ENCODE measurements at regions not wholly inside any gene's neighbourhood (a gene's known extent, or its start where the extent isn't known, plus 50 kb on each side); places are given as distances from the start of the nearest gene placed in this dataset.
"Not testable (repeated sequence)": the region's sequence is repeated elsewhere in the genome, so short reads cannot be mapped to it uniquely, and the experiment has no call there.

DNA sequence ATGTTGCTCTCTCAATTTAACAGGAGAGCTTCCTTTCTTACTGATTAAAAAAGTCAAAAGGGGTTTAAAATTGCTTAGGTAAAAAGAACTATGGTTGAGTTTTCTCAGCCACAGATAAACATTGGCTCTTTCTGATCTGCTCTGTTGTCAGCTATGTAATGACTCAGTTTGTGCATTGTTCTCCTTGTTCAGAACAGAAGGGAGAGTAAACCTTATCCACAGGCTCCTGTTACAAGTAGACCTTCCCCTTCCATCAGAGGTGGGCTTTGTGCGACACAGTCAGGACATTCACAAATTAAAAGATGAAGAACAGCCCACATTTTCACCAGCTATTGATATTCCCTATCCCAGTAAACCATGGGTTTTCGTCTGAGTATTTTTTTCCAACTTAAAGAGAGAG lies 236.3 kb upstream of the SEMA6A start:
- no peak for DNase-seq (ENCODE audit: low read depth, low spot score)

DNA sequence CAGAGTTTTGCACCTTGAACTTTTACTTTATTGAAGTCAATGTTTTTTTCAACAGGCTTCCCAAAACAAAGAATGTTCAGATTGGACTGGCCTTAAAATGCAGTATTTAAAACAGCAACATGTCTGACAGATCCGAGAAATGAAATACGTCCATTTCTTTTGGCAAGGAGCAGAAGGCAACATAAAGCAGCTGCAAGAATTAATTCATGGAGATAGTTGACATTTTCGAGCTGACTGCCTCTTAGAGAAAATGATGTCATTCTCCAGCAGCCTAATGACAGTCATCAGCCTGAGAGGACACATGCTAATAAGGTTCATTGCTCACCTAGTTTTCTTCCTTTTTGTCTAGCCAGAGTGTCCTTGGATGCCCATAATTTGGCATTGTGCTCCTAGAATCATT lies 232.2 kb upstream of the SEMA6A start:
- DNase-seq (ENCODE audit: low read depth, low spot score): no peak

DNA sequence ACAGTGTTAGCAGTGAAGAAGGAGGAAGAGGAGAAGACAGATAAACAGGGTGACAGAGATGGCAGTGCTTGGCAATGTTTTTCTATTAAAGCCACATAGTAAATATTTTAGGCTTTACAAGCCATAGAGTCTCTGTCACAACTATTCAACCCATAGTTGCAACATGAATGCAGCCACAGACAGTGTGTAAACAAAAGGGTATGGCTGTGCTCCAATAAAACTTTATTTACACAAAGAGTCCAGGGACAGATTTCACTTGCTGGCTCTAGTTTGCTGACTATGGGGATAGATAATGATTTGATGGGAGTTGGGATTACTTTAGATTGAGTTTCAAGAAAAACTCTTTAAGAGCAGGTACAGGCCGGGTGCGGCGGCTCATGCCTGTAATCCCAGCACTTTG lies 224.8 kb upstream of the SEMA6A start:
- no peak for DNase-seq (ENCODE audit: low read depth, low spot score)

DNA sequence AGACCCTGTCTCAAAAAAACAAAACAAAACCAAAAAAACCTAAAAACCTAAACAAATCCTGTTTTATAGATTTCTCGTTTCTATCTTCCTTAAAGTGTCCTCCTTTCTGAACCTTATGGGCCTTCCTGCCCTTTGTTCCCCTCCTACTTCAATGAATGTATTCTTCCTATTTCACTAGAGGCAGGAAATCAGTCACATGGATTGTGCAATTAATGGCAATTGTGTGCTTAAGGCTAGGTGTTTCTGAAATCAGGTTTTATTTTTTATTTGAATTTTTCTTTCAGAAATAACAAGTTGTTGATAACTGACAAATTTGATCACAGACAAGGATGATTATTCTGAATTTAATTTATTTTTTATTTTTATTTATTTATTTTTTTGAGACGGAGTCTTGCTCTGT lies 220.6 kb upstream of the SEMA6A start:
- no peak for DNase-seq (ENCODE audit: low read depth, low spot score)

DNA sequence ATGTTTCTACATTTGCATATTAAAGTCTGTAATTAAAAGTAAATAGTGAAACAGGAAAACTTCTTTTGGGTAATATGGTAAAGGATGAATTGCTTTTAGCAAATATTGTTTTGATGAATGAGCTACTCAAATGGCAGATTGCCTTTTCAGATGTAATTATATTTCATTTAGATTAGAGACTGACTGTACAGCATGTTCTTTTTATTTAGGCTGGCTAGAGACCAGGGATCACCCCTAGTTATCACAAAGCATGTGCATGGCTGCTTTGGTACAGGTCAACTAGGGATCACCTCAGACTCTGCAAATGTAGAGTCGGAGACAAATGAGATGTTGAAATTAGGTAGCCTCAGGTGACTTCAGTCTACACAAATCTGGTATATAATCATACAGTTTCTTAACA lies 214.9 kb upstream of the SEMA6A start:
- no peak for DNase-seq (ENCODE audit: low read depth, low spot score)

DNA sequence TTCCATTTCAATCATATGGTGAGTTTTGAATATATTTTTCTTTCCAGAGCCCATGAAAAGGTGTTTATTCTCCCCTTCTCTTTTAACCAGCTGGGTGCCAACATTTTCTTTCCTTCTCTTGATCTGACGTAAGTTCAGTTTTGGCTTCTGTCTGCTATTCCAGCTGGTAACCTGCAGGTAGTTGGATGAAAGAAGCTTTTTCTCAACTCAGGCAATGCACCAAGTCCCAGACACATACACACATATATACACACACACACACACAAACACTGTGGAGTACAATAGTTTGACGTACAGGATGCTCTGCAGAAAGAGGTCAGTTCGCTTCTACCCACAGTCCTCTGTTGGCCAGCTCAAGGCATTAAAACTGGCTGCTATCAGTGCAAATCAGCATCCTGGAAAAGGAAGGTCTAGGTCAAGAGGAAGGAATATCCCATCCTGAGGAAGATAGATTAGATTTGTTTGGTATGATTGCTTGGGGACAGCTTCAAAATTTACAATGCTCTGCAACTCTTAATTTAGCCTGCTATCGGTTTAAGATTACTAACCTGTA lies 214.3 kb upstream of the SEMA6A start:
- DNase-seq (ENCODE audit: low read depth, low spot score): no peak

DNA sequence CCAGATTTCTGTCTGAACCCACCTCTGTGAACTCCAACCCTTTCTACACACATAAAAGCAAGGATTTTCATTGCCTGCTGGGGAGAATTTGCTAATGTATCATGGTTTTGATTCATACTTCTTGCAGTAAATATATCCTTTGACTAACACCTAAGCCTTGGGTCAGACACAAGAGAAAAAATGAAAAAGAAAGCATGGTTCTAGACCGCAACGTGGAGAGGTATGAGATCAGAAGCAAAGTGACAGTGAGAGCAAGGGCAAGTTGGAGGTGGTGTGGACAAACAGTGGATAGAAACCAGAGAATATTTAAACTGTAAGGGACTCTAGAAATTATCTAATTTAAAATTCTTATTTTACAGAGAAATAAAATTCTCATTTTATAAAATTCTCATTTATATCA lies 212.9 kb upstream of the SEMA6A start:
- DNase-seq (ENCODE audit: low read depth, low spot score): no peak

DNA sequence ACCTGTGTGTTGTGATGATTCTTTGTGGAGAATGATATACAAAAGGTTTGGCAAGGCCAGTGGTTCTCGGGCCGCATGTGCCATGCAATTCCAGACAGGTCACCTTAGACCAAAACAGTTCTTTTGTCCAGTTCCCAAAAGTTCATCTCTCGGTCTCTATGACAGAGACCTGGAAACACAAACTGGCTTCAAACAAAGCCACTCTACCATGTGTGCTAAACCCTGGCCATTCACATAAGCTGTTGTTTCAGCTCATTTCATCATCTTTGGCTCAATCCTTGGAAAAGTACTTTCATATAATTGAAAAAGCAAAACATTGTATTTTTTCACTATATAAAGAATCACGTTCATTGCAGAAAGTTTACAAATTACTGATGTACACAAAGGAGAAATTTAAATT lies 210.5 kb upstream of the SEMA6A start:
- DNase-seq (ENCODE audit: low read depth, low spot score): no peak

DNA sequence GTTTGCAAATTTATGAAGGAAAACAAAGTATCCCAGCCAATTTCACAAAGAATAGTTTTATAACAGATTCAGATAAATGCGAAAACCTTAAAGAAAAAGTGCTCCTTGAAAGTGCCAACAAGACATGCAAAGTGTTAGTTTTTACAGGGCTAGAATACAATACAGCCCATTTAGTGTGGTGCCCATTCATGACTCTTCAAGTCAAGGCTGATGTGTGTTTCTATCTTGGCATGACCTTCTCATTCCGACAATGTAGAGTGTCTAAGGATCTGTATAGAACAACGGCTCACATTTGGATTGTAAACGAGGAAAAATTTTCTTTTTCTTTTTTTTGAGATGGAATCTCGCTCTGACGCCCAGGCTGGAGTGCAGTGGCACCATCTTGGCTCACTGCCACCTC lies 205.2 kb upstream of the SEMA6A start:
- no peak for DNase-seq (ENCODE audit: low read depth, low spot score)

DNA sequence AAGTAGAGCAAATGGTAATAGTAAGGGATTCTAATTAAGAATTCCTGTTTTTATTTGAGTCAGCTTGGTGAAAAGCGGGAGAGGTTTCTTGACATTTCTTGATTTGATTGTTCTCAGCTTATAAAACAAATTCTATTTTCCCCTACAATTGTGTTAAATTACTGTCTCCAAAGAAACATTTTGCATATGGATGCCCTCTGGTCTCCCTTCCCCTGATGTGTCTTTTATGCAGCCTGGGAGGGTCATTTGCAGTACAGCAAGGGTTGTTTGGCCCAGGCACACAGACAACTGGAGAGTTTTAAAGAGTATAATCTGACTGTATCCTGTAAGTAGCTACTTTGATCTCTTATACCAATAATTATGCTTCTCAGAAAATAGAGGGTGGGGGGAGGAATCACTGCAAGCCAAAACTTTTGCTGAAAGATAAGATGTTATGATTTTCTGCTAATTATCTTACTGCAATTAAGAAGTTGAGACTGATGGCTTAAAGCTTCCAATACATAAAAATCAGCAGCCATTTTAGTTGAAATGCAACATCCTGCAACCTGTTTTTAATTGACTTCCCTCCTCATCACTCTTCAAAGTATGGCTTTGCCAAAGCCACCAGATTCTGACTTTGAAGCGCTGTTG lies 204.1 kb upstream of the SEMA6A start:
- no peak for DNase-seq (ENCODE audit: low read depth, low spot score)

DNA sequence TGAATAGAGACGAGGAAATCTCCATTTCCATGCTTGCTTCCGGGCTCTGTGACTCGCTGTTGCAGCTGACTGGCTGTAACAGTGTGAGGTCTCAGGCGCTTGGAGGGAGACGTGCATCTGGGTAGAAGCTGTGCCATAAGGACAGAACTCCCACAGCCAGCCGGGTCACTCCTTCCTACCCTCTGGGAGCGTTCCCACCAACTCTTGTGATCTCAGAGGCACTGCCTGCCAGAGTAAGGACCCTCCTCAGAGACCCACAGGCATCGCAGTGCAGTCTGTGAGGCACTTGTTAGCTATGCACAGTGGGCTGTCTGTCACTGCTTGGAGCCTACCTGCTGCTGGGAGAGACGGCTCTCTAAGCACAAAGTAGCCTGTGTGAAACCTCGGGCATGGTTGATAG lies 203.4 kb upstream of the SEMA6A start:
- peak; percentile 60 for DNase-seq (ENCODE audit: low read depth, low spot score)

DNA sequence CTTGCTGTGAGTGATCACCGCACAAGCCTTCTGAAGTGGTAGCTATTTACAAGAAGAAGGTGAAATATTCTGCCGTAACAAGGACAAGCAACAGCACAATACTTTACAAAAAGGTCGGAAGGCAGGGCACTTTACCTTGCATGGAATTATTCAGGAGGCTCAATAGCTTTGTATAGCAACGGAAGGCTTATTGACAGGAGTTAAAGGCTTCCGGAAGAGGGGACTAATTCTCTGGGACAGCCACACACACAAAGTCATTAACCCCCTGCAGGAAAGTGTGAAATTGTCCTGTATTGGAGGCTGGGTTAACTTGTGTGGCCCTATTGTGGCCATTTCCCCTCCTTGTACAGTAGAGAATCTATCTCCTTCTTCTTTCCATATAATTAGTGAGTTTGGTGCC lies 199.3 kb upstream of the SEMA6A start:
- DNase-seq (ENCODE audit: low read depth, low spot score): peak; percentile 97

DNA sequence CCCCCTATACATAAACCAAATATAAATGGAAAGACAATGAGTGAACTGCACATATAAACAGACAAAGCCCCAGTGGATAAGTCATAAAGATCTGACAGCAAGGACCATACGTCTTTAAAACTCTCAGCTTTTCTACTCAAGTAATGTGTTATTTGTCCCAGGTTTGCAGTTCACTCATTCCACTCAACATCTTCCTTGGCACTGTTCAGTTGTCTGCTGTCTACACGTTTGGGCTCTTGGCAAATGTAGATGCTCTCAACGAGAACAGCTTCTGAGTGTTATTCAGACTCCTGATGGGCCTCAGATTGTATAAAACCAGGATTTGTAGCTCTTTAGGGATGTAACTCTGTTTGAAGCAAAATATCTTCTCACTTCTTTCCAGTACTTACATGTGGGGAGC lies 198.2 kb upstream of the SEMA6A start:
- no peak for DNase-seq (ENCODE audit: low read depth, low spot score)

DNA sequence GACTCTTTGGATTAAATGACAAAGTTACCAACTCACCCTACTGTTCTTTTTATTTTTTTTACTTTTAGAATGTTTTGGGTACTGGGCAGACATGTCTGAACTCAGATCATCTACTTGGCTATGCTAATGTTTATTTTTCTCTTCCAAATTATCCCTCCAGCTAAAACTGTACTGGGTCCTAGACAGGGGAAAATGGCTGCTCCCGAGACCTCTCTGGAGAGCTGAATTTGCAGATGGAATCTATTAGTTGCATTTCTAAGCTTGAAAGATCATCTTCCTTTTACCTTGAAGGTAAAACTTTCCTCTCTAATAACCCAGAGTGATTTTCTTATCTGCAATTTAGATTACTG lies 197.5 kb upstream of the SEMA6A start:
- no peak for DNase-seq (ENCODE audit: low read depth, low spot score)

DNA sequence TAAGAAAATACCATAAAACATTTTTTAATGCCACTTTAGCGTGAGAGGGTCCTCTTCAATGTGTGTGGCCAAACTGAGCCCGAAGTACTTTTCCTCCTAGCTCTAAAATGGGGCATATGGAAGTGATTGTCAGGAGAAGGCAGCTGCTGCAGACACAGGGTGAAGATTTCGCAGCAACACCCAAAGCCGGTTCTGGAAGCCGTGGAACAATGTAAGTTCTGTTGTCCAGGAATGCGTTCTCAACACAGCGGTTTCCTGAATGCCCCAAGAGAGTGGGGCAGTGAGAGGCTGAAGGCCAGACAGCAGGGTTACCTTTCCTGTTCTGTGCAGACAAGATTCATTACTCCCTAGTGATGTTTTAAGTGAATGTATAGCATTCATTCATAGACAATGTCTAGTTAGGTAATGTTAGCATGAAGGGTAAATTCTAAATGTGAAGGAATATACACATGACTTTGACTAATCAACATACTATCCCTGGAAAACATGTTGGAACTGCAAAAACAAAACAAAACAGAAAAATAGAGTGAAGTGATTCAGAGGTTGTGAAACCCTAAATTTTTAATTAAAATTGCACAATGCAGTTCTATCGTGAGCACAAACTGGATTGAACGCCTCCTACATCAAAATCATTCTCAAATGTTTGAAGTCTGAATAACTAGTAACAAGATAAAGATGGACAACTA lies 197.0 kb upstream of the SEMA6A start:
- DNase-seq (ENCODE audit: low read depth, low spot score): no peak

DNA sequence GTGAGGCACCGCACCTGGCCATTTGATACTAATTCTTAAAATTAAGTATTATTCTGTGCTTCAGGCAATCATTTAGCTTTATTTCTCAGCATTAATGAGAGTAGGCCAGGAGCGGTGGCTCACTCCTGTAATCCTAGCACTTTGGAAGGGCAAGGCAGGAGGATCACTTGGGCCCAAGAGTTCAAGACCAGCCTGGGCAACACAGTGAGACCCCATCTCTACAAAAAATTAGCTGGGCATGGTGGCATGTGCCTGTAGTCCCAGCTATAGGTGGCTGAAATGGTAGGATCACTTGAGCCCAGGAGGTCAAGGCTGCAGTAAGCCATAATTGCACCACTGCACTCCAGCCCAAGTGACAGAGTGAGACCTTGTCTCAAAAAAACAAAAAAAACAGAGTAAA lies 195.3 kb upstream of the SEMA6A start:
- not testable (repeated sequence) for DNase-seq (ENCODE audit: low read depth, low spot score)

DNA sequence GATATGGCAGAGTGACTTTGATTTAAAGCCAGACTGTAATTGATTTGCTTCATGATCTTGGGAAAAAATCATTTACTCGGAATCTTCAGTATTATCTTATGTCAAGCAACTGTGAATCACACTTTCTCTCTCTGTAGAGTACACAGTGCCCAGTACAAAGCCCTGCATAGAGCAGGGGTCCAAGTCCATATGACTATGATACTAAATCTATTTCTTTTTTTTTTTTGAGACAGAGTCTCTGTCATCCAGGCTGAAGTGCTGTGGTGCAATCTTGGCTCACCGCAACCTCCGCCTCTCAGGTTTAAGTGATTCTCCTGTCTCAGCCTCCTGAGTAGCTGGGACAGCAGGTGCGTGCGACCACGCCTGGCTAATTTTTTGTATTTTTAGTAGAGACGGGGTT lies 194.8 kb upstream of the SEMA6A start:
- no peak for DNase-seq (ENCODE audit: low read depth, low spot score)

DNA sequence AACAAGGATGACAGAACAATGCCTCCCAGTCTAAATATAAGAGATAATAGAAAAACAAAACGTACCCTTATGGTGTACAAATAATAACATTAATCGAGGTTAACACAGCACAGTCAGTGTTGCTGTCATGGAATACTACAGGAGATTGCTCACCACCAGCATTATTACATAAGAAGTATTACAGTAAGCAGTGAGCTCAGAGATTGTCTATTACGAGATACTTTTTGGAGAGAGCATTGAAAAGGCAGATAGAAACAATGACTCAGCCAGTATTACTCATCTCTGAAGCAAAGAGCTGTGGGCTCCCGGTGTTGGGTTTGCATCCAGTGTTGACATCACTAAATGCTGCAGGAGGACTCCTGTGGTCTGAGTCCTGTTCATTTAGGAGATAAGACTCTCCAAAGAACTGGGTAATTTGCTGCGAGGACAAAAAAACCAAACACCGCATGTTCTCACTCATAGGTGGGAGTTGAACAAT lies 191.9 kb upstream of the SEMA6A start:
- DNase-seq (ENCODE audit: low read depth, low spot score): no peak

DNA sequence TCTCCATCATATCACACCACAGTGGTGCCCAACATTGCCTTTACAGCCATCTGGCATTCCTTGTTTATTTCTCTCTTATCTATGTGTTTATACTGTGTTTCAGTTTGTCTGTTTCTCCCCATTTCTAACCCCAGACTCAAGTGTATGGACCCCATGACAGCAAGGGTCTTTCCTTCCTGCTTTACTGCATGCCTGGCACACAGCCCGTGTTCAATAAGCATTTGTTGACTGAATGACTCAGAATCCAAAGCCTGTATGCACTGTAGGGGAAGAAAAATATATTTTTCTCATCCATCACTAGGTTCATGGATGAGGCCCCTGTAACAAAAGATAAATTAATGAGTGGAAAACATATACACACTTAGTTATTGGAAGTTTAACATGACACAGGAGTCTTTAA lies 190.8 kb upstream of the SEMA6A start:
- DNase-seq (ENCODE audit: low read depth, low spot score): no peak

DNA sequence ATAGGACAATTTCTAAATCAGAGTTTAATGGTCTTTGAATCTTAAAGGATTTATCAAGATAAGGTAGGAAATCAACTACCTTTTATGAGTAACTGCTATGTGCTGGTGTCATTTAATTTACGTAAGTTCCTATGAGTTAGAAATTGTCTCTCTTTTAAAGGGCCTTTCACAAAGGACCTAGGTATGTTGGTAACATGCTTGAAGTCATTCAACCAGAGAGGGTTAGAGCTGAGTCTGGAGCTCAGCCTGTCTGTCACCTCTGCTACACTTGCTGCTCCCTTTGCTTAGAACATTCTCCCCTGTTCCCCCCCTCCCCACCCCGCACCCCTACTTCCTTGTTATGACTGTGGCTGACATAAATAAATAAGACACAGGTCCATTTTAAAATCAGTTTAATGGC lies 190.3 kb upstream of the SEMA6A start:
- no peak for DNase-seq (ENCODE audit: low read depth, low spot score)

DNA sequence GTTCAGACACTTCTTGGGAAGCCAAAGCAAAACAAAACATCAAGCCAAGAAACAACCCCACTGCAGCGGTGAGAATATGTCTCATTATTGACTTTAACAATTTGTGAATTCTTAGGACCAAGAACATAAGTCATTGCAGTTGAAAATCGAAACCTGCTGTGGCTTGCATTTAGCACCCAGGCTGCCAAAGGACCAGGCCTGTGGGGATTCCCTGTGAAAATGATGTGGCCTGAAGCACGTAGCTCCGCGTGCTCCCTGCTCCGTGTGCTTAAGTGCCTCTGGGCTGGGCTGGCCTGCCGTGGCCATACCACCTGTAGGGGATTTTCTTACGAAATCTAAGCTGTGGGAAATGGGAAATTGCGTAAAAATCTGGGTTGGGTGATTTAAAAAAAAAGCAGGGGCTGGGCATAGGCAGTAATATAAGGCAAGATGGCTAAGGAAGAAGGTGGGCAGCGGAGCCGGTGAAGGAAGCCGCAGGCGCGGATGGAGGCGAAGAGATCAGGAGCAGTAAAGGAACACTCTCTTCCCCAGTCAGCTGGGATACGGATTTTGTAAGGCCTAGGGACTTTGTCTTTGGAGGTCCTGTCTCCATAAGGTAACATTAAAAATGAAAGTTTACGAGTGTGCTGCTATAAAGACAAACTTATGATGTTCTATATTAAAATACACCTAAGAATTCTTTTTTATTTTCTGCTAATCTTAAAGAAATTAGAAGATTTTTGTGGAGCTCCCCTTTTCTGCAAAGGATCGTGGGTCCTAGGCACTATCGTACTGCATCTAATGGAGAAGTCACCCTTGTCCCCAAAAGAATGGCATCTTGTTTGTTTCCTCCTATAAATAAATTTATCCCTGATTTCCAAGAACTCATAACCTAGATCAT lies 189.6 kb upstream of the SEMA6A start:
- no peak for DNase-seq (ENCODE audit: low read depth, low spot score)

DNA sequence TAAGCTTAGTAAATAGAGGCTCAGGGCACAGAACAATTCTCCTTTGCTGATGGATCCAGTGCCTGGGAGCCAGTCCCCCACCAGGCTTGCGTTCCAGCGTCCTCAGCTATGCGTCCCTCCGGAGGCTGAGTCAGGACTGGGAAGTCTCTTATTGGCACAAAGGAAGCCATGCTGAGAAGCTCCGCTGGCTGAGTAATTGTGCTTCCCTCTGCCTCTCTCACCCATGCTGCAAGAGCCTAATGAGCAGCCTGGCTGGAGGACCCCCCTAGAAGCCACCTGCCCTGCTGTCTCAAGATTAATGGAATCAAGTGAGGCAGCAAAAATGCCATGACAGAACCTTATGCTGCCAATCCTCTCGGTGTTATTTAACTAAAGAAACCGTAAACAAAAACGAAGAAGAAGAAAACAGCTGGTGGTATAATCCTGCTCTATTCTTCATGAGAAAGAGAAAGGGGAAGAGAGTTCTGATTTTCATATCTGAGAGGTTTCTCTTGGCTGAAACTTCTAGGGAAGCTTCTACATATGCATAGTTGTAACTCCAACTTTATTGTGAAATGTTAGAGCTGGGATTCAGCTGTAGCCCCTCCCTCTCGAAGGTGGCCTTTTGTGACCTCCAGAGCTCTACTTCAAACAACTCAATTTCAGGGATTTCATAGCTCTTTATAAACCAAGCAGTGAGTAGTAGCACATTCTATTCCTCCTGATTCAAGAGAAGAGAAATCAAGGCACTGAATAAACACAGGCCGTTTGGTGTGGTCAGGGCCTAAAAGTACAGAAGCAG lies 185.4 kb upstream of the SEMA6A start:
- DNase-seq (ENCODE audit: low read depth, low spot score): no peak
